ENCODE measurements at regions not wholly inside any gene's neighbourhood (a gene's known extent, or its start where the extent isn't known, plus 50 kb on each side); places are given as distances from the start of the nearest gene placed in this dataset.
A peak's percentile ranks its signal among the peaks of the same experiment; 100 is the strongest.

- no peak overlapping the region for H3K27ac Mint-ChIP-seq (ENCODE audit: unreplicated experiment)
- H3K4me3 Mint-ChIP-seq (ENCODE audit: unreplicated experiment): no peak overlapping the region
- no peak for DNase-seq (ENCODE audit: low spot score)
- no peaks in the 10 kb centered on the region for H3K27me3 Mint-ChIP-seq (ENCODE audit: low read depth)
- no peaks in the 10 kb centered on the region for H3K36me3 Mint-ChIP-seq (ENCODE audit: low read depth)
- TF ChIP-seq CTCF (IDR thresholded peaks at IDR 0.05): peak; percentile 45
- peaks cover 13% of the 10 kb centered on the region for H3K4me1 Mint-ChIP-seq (ENCODE audit: low read depth)
- peaks cover under 1% of the 10 kb centered on the region for H3K9me3 Mint-ChIP-seq (ENCODE audit: low read depth)
These were observed 254.2 kb downstream of the C6orf118 start for GRCh38 chr6:165055231-165055630.

GRCh38 chr6:165052561-165053480, 256.6 kb downstream of the C6orf118 start:
- DNase-seq (ENCODE audit: low spot score): no peak
- Mint-ChIP-seq H3K4me1 (ENCODE audit: low read depth) (peaks cover 3% of the 10 kb centered on the region), H3K4me3 (ENCODE audit: unreplicated experiment) (no peak overlapping the region), H3K27me3 (ENCODE audit: low read depth) (no peaks in the 10 kb centered on the region), H3K36me3 (ENCODE audit: low read depth) (no peaks in the 10 kb centered on the region), H3K27ac (ENCODE audit: unreplicated experiment) (no peak overlapping the region), H3K9me3 (ENCODE audit: low read depth) (peaks cover 15% of the 10 kb centered on the region)
- no peak for TF ChIP-seq CTCF (IDR thresholded peaks at IDR 0.05)

GRCh38 chr6:165049362-165049761, 260.0 kb downstream of the C6orf118 start:
- DNase-seq (ENCODE audit: low spot score): no peak
- TF ChIP-seq CTCF (IDR thresholded peaks at IDR 0.05): peak; percentile 71
- Mint-ChIP-seq H3K9me3 (ENCODE audit: low read depth) (peaks cover 34% of the 10 kb centered on the region), H3K27ac (ENCODE audit: unreplicated experiment) (no peak overlapping the region), H3K4me3 (ENCODE audit: unreplicated experiment) (no peak overlapping the region), H3K27me3 (ENCODE audit: low read depth) (no peaks in the 10 kb centered on the region), H3K4me1 (ENCODE audit: low read depth) (peaks cover 5% of the 10 kb centered on the region), H3K36me3 (ENCODE audit: low read depth) (peaks cover 3% of the 10 kb centered on the region)

- peaks cover 5% of the 10 kb centered on the region for H3K4me1 Mint-ChIP-seq (ENCODE audit: low read depth)
- no peak overlapping the region for H3K27ac Mint-ChIP-seq (ENCODE audit: unreplicated experiment)
- H3K36me3 Mint-ChIP-seq (ENCODE audit: low read depth): peaks cover 3% of the 10 kb centered on the region
- H3K9me3 Mint-ChIP-seq (ENCODE audit: low read depth): peaks cover 34% of the 10 kb centered on the region
- TF ChIP-seq CTCF (IDR thresholded peaks at IDR 0.05): no peak
- H3K27me3 Mint-ChIP-seq (ENCODE audit: low read depth): no peaks in the 10 kb centered on the region
- no peak for DNase-seq (ENCODE audit: low spot score)
- H3K4me3 Mint-ChIP-seq (ENCODE audit: unreplicated experiment): no peak overlapping the region
These were observed 261.5 kb downstream of the C6orf118 start for GRCh38 chr6:165047952-165048351.

GRCh38 chr6:165045631-165046030, 263.8 kb downstream of the C6orf118 start:
- Mint-ChIP-seq H3K9me3 (ENCODE audit: low read depth) (peaks cover 34% of the 10 kb centered on the region), H3K27me3 (ENCODE audit: low read depth) (no peaks in the 10 kb centered on the region), H3K27ac (ENCODE audit: unreplicated experiment) (no peak overlapping the region), H3K4me3 (ENCODE audit: unreplicated experiment) (no peak overlapping the region), H3K36me3 (ENCODE audit: low read depth) (peaks cover 3% of the 10 kb centered on the region), H3K4me1 (ENCODE audit: low read depth) (peaks cover 5% of the 10 kb centered on the region)
- DNase-seq (ENCODE audit: low spot score): no peak
- TF ChIP-seq CTCF (IDR thresholded peaks at IDR 0.05): no peak
